SK-N-SH treated with all-trans-retinoic acid at 6 μM for 48 hours (cell line): ENCODE measurements at regions not wholly inside any gene's neighbourhood (a gene's known extent, or its start where the extent isn't known, plus 50 kb on each side); places are given as distances from the start of the nearest gene placed in this dataset.

Experiments used
- ARNTL ChIP-seq: fragments of 450-650 bp; formaldehyde crosslinking; IDR thresholded peaks from 2 replicates; pipeline ENCODE4 v1.5.0; 2020; ENCODE audit warnings: low read depth, mild to moderate bottlenecking, moderate library complexity, borderline replicate concordance
- ESRRG ChIP-seq: fragments of 250-450 bp; sonication (Bioruptor Pico); IDR thresholded peaks from 2 replicates; pipeline ENCODE4 v1.6.1; 2021; ENCODE audit warnings: mild to moderate bottlenecking
- GLIS3 ChIP-seq: fragments of 250-450 bp; sonication (Bioruptor Pico); IDR thresholded peaks from 2 replicates; pipeline ENCODE4 v1.5.0; 2020; ENCODE audit warnings: mild to moderate bottlenecking, moderate library complexity
- RARB ChIP-seq: fragments of 250-450 bp; sonication (Bioruptor Pico); IDR thresholded peaks from 2 replicates; pipeline ENCODE4 v1.8.0; 2021; ENCODE audit warnings: mild to moderate bottlenecking, moderate library complexity
- TCF4 ChIP-seq: fragments of 250-450 bp; sonication (Bioruptor Pico); IDR thresholded peaks from 2 replicates; pipeline ENCODE4 v1.8.0; 2021; ENCODE audit warnings: mild to moderate bottlenecking, moderate library complexity, borderline replicate concordance
- TOX ChIP-seq: fragments of 250-450 bp; sonication (Bioruptor Pico); IDR thresholded peaks from 2 replicates; pipeline ENCODE4 v1.8.0; 2021; ENCODE audit warnings: mild to moderate bottlenecking, moderate library complexity, borderline replicate concordance
- ZC3H10 ChIP-seq: fragments of 250-450 bp; sonication (Bioruptor Pico); IDR thresholded peaks from 2 replicates; pipeline ENCODE4 v1.5.1; 2021; ENCODE audit warnings: mild to moderate bottlenecking, moderate library complexity
- ZFP3 ChIP-seq: fragments of 250-450 bp; sonication (Bioruptor Pico); IDR thresholded peaks from 2 replicates; pipeline ENCODE4 v1.5.0; 2020; ENCODE audit warnings: mild to moderate bottlenecking, moderate library complexity
- ZFP30 ChIP-seq: fragments of 450-650 bp; formaldehyde crosslinking; IDR thresholded peaks from 2 replicates; pipeline ENCODE4 v1.5.0; 2022; ENCODE audit warnings: mild to moderate bottlenecking, moderate library complexity
- ZNF70 ChIP-seq: fragments of 450-650 bp; formaldehyde crosslinking; IDR thresholded peaks from 2 replicates; pipeline ENCODE4 v1.5.0; 2020; ENCODE audit warnings: mild to moderate bottlenecking, moderate library complexity
- ZNF8 ChIP-seq: fragments of 450-650 bp; formaldehyde crosslinking; IDR thresholded peaks from 2 replicates; pipeline ENCODE4 v1.5.0; 2020; ENCODE audit warnings: mild to moderate bottlenecking, moderate library complexity
- TF ChIP-seq, protein P1 (sequence below): fragments of 250-450 bp; sonication (Bioruptor Pico); IDR thresholded peaks from 2 replicates; pipeline ENCODE4 v1.5.1; 2020; ENCODE audit warnings: low read depth, mild to moderate bottlenecking, moderate library complexity
- TF ChIP-seq, protein P2 (sequence below): fragments of 250-450 bp; sonication (Bioruptor Pico); IDR thresholded peaks from 2 replicates; pipeline ENCODE4 v1.8.0; 2020; ENCODE audit warnings: mild to moderate bottlenecking, moderate library complexity, borderline replicate concordance
- TF ChIP-seq, protein P3 (sequence below): fragments of 250-450 bp; sonication (Bioruptor Pico); IDR thresholded peaks from 2 replicates; pipeline ENCODE4 v1.5.1; 2021; ENCODE audit warnings: mild to moderate bottlenecking, moderate library complexity

DNA sequence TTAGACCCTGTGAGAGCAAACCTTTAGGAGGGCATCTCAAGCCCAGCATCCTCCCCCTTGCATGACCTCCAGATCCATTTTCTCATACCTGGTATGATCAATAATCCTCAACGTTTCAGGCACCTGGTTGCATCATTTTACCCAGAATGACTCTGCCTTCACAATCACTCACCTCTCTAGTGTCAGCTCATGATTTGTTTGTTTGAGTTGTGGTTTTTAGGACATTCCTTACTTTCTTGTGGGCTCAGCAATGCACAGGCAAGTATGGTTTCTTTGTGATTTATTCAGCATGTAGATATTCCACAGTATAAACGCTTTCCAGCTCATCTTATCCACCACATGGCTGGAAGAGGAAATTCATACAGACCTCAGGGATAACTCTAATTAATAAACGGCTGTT is 93.6 kb upstream of the CPEB2 start:
- TF ChIP-seq ZNF70 = no peak
- TF ChIP-seq GLIS3 (CRISPR knock-in tag) = no peak
- TF ChIP-seq ARNTL = no peak
- TF ChIP-seq, protein P1, sequence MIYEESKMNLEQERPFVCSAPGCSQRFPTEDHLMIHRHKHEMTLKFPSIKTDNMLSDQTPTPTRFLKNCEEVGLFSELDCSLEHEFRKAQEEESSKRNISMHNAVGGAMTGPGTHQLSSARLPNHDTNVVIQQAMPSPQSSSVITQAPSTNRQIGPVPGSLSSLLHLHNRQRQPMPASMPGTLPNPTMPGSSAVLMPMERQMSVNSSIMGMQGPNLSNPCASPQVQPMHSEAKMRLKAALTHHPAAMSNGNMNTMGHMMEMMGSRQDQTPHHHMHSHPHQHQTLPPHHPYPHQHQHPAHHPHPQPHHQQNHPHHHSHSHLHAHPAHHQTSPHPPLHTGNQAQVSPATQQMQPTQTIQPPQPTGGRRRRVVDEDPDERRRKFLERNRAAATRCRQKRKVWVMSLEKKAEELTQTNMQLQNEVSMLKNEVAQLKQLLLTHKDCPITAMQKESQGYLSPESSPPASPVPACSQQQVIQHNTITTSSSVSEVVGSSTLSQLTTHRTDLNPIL (CRISPR knock-in tag) = no peak
- TF ChIP-seq, protein P2, sequence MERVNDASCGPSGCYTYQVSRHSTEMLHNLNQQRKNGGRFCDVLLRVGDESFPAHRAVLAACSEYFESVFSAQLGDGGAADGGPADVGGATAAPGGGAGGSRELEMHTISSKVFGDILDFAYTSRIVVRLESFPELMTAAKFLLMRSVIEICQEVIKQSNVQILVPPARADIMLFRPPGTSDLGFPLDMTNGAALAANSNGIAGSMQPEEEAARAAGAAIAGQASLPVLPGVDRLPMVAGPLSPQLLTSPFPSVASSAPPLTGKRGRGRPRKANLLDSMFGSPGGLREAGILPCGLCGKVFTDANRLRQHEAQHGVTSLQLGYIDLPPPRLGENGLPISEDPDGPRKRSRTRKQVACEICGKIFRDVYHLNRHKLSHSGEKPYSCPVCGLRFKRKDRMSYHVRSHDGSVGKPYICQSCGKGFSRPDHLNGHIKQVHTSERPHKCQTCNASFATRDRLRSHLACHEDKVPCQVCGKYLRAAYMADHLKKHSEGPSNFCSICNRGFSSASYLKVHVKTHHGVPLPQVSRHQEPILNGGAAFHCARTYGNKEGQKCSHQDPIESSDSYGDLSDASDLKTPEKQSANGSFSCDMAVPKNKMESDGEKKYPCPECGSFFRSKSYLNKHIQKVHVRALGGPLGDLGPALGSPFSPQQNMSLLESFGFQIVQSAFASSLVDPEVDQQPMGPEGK (CRISPR knock-in tag) = no peak
- TF ChIP-seq ZFP30 (CRISPR knock-in tag) = no peak
- TF ChIP-seq ZC3H10 (CRISPR knock-in tag) = no peak
- no peak for TF ChIP-seq RARB (CRISPR knock-in tag)
- no peak for TF ChIP-seq ESRRG (CRISPR knock-in tag)
- no peak for TF ChIP-seq ZFP3 (CRISPR knock-in tag)
- TF ChIP-seq ZNF8 (CRISPR knock-in tag) = no peak
- no peak for TF ChIP-seq TCF4 (CRISPR knock-in tag)
- TF ChIP-seq, protein P3, sequence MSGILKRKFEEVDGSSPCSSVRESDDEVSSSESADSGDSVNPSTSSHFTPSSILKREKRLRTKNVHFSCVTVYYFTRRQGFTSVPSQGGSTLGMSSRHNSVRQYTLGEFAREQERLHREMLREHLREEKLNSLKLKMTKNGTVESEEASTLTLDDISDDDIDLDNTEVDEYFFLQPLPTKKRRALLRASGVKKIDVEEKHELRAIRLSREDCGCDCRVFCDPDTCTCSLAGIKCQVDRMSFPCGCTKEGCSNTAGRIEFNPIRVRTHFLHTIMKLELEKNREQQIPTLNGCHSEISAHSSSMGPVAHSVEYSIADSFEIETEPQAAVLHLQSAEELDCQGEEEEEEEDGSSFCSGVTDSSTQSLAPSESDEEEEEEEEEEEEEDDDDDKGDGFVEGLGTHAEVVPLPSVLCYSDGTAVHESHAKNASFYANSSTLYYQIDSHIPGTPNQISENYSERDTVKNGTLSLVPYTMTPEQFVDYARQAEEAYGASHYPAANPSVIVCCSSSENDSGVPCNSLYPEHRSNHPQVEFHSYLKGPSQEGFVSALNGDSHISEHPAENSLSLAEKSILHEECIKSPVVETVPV (CRISPR knock-in tag) = no peak
- TF ChIP-seq TOX (CRISPR knock-in tag) = no peak
